Stomach (tissue), 4 donors: ENCODE measurements at regions not wholly inside any gene's neighbourhood (a gene's known extent, or its start where the extent isn't known, plus 50 kb on each side); places are given as distances from the start of the nearest gene placed in this dataset.

Experiments used
- EP300 ChIP-seq: sonication (generic); formaldehyde crosslinking; IDR thresholded peaks from one replicate; pipeline ENCODE4 v1.6.1; 2017; ENCODE audit warnings: antibody characterized with exemption
- POLR2A ChIP-seq, 4 donors: fragments of 450-650 bp; IDR thresholded peaks; one replicate each; pipeline ENCODE4 v1.6.1; 2016; ENCODE audit warnings: antibody characterized with exemption in 4 of 4, control low read depth in 2 of 4, mild to moderate bottlenecking in 1 of 4, moderate library complexity in 1 of 4
- POLR2AphosphoS5 ChIP-seq, 3 donors: sonication (generic); formaldehyde crosslinking; IDR thresholded peaks; one replicate each; pipeline ENCODE4 v1.6.1; 2016; ENCODE audit warnings: antibody characterized with exemption in 3 of 3
- TF ChIP-seq, protein P1 (sequence below), 7 experiments: fragments of 450-650 bp in 4 of 7; fragments of 200-600 bp in 3 of 7; sonication (generic) in 3 of 7; IDR thresholded peaks; one replicate each; pipeline ENCODE4 v1.5.1; 2016 to 2019; ENCODE audit warnings: antibody characterized with exemption in 7 of 7, control low read depth in 2 of 7, mild to moderate bottlenecking in 1 of 7

DNA sequence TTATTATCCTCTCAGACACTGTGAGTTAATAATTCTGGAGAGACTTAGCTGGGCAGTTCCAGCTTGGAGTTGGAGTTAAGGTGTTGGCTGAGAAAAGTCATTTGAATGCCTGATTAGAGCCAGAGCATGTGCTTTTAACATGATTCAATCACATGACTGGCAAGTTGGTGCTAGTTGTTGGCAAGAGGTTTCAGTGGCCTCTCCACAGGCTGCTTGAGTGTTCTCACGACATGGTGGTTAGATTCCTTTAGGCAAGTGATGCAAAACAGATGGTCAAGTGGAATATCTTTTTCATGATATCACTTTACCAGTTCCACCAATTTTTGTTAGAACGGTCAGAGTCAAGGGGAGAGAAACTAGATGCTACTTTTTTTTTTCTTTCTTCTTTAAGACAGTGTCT, 262.7 kb upstream of the FN1 start:
- TF ChIP-seq, protein P1, sequence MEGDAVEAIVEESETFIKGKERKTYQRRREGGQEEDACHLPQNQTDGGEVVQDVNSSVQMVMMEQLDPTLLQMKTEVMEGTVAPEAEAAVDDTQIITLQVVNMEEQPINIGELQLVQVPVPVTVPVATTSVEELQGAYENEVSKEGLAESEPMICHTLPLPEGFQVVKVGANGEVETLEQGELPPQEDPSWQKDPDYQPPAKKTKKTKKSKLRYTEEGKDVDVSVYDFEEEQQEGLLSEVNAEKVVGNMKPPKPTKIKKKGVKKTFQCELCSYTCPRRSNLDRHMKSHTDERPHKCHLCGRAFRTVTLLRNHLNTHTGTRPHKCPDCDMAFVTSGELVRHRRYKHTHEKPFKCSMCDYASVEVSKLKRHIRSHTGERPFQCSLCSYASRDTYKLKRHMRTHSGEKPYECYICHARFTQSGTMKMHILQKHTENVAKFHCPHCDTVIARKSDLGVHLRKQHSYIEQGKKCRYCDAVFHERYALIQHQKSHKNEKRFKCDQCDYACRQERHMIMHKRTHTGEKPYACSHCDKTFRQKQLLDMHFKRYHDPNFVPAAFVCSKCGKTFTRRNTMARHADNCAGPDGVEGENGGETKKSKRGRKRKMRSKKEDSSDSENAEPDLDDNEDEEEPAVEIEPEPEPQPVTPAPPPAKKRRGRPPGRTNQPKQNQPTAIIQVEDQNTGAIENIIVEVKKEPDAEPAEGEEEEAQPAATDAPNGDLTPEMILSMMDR (IDR thresholded peaks at IDR 0.05) = no peak
- TF ChIP-seq EP300 = no peak
- no peak for TF ChIP-seq POLR2AphosphoS5 (IDR thresholded peaks at IDR 0.05)
- TF ChIP-seq POLR2A (IDR thresholded peaks at IDR 0.05) = no peak
